GM23338 (cell line): ENCODE measurements at regions not wholly inside any gene's neighbourhood (a gene's known extent, or its start where the extent isn't known, plus 50 kb on each side); places are given as distances from the start of the nearest gene placed in this dataset.
A peak's percentile ranks its signal among the peaks of the same experiment; 100 is the strongest.

Experiments used
- ATAC-seq: fragments of 200-7000 bp; cut with Tn5 transposase; 3 replicates; pipeline ENCODE4 v1.9.1; 2020
- DNase-seq: peaks from one replicate; pipeline ENCODE4 v3.0.0-alpha.2; 2015; ENCODE audit warnings: low spot score
- H2AFZ ChIP-seq: fragments of 200-600 bp; sonication (generic); 2 replicates; pipeline ENCODE4 v1.8.0; 2016; ENCODE audit warnings: antibody characterized with exemption, mild to moderate bottlenecking, moderate library complexity
- H3F3A ChIP-seq: fragments of 200-600 bp; sonication (generic); replicated peaks from 2 replicates; pipeline ENCODE4 v1.8.0; 2017; ENCODE audit warnings: antibody characterized with exemption, mixed run types, low read depth
- H3K27ac ChIP-seq: fragments of 200-600 bp; sonication (generic); 2 replicates; pipeline ENCODE4 v1.6.1; 2016; ENCODE audit warnings: low read depth
- H3K27me3 ChIP-seq: fragments of 200-600 bp; sonication (generic); 2 replicates; pipeline ENCODE4 v1.8.0; 2016; ENCODE audit warnings: mild to moderate bottlenecking, mixed run types, moderate library complexity; ENCODE audit not compliant: insufficient read depth
- H3K36me3 ChIP-seq: fragments of 200-600 bp; sonication (generic); 2 replicates; pipeline ENCODE4 v1.8.0; 2016; ENCODE audit warnings: mild to moderate bottlenecking; ENCODE audit not compliant: insufficient read depth
- H3K4me1 ChIP-seq: fragments of 200-600 bp; sonication (generic); 2 replicates; pipeline ENCODE4 v1.8.0; 2016; ENCODE audit warnings: mild to moderate bottlenecking, moderate library complexity; ENCODE audit not compliant: insufficient read depth
- H3K4me2 ChIP-seq: fragments of 200-600 bp; sonication (generic); 2 replicates; pipeline ENCODE4 v1.7.1; 2017; ENCODE audit warnings: mixed run types
- H3K4me3 ChIP-seq: fragments of 200-600 bp; sonication (generic); 2 replicates; pipeline ENCODE4 v1.6.1; 2016; ENCODE audit warnings: mixed run types
- H3K79me2 ChIP-seq: fragments of 200-600 bp; sonication (generic); replicated peaks from 2 replicates; pipeline ENCODE4 v1.8.0; 2017; ENCODE audit warnings: mild to moderate bottlenecking; ENCODE audit not compliant: insufficient read depth
- H3K9me2 ChIP-seq: fragments of 200-600 bp; sonication (generic); 2 replicates; pipeline ENCODE4 v1.8.0; 2017; ENCODE audit not compliant: insufficient read depth
- H4K20me1 ChIP-seq: fragments of 200-600 bp; sonication (generic); replicated peaks from 2 replicates; pipeline ENCODE4 v1.8.0; 2017; ENCODE audit warnings: mild to moderate bottlenecking; ENCODE audit not compliant: insufficient read depth
- H3K27ac Mint-ChIP-seq: 2 replicates; pipeline ENCODE4 v1.8.0; 2020; ENCODE audit warnings: inconsistent platforms, mild to moderate bottlenecking, moderate library complexity, mixed read lengths
- H3K27me3 Mint-ChIP-seq: 3 replicates; pipeline ENCODE4 v1.8.0; 2022; ENCODE audit warnings: low read depth, mild to moderate bottlenecking, moderate library complexity, mixed read lengths, inconsistent platforms; ENCODE audit not compliant: insufficient read depth, poor library complexity
- H3K36me3 Mint-ChIP-seq: 3 replicates; pipeline ENCODE4 v1.8.0; 2021; ENCODE audit warnings: low read depth, mild to moderate bottlenecking, inconsistent platforms, moderate library complexity, mixed read lengths
- H3K4me1 Mint-ChIP-seq: 3 replicates; pipeline ENCODE4 v1.8.0; 2020; ENCODE audit warnings: mild to moderate bottlenecking, inconsistent platforms, mixed read lengths
- H3K4me3 Mint-ChIP-seq: 3 replicates; pipeline ENCODE4 v1.8.0; 2021; ENCODE audit warnings: moderate library complexity, mild to moderate bottlenecking, inconsistent platforms, mixed read lengths
- H3K9me3 Mint-ChIP-seq: 3 replicates; pipeline ENCODE4 v1.8.0; 2020; ENCODE audit warnings: moderate library complexity, mild to moderate bottlenecking, inconsistent platforms, mixed read lengths
- CREB1 ChIP-seq: fragments of 250-450 bp; sonication (Bioruptor Pico); IDR thresholded peaks from 2 replicates; pipeline ENCODE4 v1.5.0; 2020; ENCODE audit warnings: low read depth, mild to moderate bottlenecking, moderate library complexity
- ETS1 ChIP-seq: IDR thresholded peaks from 2 replicates; pipeline ENCODE4 v1.6.1; 2016; ENCODE audit warnings: antibody characterized with exemption
- EZH2 ChIP-seq: fragments of 200-600 bp; sonication (generic); IDR thresholded peaks from one replicate; pipeline ENCODE4 v1.8.0; 2017; ENCODE audit warnings: antibody characterized with exemption, mild to moderate bottlenecking, low read depth; ENCODE audit not compliant: unreplicated experiment
- EZH2phosphoT487 ChIP-seq: fragments of 200-600 bp; sonication (generic); IDR thresholded peaks from one replicate; pipeline ENCODE4 v1.8.1; 2018; ENCODE audit warnings: antibody characterized with exemption; ENCODE audit not compliant: unreplicated experiment
- JUNB ChIP-seq: IDR thresholded peaks from one replicate; pipeline ENCODE4 v1.6.1; 2016; ENCODE audit warnings: antibody characterized with exemption; ENCODE audit not compliant: unreplicated experiment
- NANOG ChIP-seq: IDR thresholded peaks from 2 replicates; pipeline ENCODE4 v1.6.1; 2016; ENCODE audit warnings: antibody characterized with exemption, borderline replicate concordance
- POLR2AphosphoS5 ChIP-seq: IDR thresholded peaks from 2 replicates; pipeline ENCODE4 v1.6.1; 2016; ENCODE audit warnings: antibody characterized with exemption, low read depth
- REST ChIP-seq: IDR thresholded peaks from one replicate; pipeline ENCODE4 v1.6.1; 2018; ENCODE audit warnings: antibody characterized with exemption; ENCODE audit not compliant: unreplicated experiment
- STAT1 ChIP-seq: IDR thresholded peaks from one replicate; pipeline ENCODE4 v1.6.1; 2016; ENCODE audit warnings: antibody characterized with exemption; ENCODE audit not compliant: unreplicated experiment
- ZNF114 ChIP-seq: fragments of 250-450 bp; sonication (Bioruptor Pico); IDR thresholded peaks from 2 replicates; pipeline ENCODE4 v1.5.0; 2020; ENCODE audit warnings: mild to moderate bottlenecking, moderate library complexity
- ZNF331 ChIP-seq: fragments of 250-450 bp; sonication (Bioruptor Pico); IDR thresholded peaks from 2 replicates; pipeline ENCODE4 v1.5.0; 2020; ENCODE audit warnings: low read depth, mild to moderate bottlenecking, moderate library complexity
- TF ChIP-seq, protein P1 (sequence below), 2 experiments: fragments of 200-600 bp in 1 of 2; sonication (generic) in 1 of 2; conservative IDR thresholded peaks; 2 replicates each; pipeline versions ENCODE4 v1.5.1 to v1.6.1; 2016 to 2017; ENCODE audit warnings: antibody characterized with exemption in 2 of 2, low read depth in 2 of 2, mild to moderate bottlenecking in 2 of 2, moderate library complexity in 1 of 2
- TF ChIP-seq, protein P2 (sequence below): fragments of 250-450 bp; sonication (Bioruptor Pico); IDR thresholded peaks from 2 replicates; pipeline ENCODE4 v1.5.0; 2020; ENCODE audit warnings: mild to moderate bottlenecking, moderate library complexity

- H3K4me3 ChIP-seq = no peak overlapping the region
- H3K36me3 ChIP-seq = no peaks in the 10 kb centered on the region; the same call in 1 of the 2 replicates
- Mint-ChIP-seq H3K36me3 (peaks cover 11% of the 10 kb centered on the region), H3K9me3 (peaks cover 18% of the 10 kb centered on the region), H3K4me3 (no peak overlapping the region), H3K4me1 (peaks cover 4% of the 10 kb centered on the region; the same call in 2 of the 3 replicates), H3K27ac (0 out of 2 replicates have a peak overlapping the region, but pooled peaks have one; percentile 68), H3K27me3 (peaks cover 4% of the 10 kb centered on the region)
- TF ChIP-seq REST (no peak), ETS1 (no peak), ZNF114 (CRISPR knock-in tag) (no peak), EZH2 (no peak), ZNF331 (no peak), CREB1 (CRISPR knock-in tag) (no peak), EZH2phosphoT487 (no peak), JUNB (no peak), POLR2AphosphoS5 (no peak), NANOG (no peak), STAT1 (no peak)
- TF ChIP-seq, protein P1, sequence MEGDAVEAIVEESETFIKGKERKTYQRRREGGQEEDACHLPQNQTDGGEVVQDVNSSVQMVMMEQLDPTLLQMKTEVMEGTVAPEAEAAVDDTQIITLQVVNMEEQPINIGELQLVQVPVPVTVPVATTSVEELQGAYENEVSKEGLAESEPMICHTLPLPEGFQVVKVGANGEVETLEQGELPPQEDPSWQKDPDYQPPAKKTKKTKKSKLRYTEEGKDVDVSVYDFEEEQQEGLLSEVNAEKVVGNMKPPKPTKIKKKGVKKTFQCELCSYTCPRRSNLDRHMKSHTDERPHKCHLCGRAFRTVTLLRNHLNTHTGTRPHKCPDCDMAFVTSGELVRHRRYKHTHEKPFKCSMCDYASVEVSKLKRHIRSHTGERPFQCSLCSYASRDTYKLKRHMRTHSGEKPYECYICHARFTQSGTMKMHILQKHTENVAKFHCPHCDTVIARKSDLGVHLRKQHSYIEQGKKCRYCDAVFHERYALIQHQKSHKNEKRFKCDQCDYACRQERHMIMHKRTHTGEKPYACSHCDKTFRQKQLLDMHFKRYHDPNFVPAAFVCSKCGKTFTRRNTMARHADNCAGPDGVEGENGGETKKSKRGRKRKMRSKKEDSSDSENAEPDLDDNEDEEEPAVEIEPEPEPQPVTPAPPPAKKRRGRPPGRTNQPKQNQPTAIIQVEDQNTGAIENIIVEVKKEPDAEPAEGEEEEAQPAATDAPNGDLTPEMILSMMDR (conservative IDR thresholded peaks at IDR 0.05; ENCODE audit: low read depth in 2 of 2) = no peak
- TF ChIP-seq, protein P2, sequence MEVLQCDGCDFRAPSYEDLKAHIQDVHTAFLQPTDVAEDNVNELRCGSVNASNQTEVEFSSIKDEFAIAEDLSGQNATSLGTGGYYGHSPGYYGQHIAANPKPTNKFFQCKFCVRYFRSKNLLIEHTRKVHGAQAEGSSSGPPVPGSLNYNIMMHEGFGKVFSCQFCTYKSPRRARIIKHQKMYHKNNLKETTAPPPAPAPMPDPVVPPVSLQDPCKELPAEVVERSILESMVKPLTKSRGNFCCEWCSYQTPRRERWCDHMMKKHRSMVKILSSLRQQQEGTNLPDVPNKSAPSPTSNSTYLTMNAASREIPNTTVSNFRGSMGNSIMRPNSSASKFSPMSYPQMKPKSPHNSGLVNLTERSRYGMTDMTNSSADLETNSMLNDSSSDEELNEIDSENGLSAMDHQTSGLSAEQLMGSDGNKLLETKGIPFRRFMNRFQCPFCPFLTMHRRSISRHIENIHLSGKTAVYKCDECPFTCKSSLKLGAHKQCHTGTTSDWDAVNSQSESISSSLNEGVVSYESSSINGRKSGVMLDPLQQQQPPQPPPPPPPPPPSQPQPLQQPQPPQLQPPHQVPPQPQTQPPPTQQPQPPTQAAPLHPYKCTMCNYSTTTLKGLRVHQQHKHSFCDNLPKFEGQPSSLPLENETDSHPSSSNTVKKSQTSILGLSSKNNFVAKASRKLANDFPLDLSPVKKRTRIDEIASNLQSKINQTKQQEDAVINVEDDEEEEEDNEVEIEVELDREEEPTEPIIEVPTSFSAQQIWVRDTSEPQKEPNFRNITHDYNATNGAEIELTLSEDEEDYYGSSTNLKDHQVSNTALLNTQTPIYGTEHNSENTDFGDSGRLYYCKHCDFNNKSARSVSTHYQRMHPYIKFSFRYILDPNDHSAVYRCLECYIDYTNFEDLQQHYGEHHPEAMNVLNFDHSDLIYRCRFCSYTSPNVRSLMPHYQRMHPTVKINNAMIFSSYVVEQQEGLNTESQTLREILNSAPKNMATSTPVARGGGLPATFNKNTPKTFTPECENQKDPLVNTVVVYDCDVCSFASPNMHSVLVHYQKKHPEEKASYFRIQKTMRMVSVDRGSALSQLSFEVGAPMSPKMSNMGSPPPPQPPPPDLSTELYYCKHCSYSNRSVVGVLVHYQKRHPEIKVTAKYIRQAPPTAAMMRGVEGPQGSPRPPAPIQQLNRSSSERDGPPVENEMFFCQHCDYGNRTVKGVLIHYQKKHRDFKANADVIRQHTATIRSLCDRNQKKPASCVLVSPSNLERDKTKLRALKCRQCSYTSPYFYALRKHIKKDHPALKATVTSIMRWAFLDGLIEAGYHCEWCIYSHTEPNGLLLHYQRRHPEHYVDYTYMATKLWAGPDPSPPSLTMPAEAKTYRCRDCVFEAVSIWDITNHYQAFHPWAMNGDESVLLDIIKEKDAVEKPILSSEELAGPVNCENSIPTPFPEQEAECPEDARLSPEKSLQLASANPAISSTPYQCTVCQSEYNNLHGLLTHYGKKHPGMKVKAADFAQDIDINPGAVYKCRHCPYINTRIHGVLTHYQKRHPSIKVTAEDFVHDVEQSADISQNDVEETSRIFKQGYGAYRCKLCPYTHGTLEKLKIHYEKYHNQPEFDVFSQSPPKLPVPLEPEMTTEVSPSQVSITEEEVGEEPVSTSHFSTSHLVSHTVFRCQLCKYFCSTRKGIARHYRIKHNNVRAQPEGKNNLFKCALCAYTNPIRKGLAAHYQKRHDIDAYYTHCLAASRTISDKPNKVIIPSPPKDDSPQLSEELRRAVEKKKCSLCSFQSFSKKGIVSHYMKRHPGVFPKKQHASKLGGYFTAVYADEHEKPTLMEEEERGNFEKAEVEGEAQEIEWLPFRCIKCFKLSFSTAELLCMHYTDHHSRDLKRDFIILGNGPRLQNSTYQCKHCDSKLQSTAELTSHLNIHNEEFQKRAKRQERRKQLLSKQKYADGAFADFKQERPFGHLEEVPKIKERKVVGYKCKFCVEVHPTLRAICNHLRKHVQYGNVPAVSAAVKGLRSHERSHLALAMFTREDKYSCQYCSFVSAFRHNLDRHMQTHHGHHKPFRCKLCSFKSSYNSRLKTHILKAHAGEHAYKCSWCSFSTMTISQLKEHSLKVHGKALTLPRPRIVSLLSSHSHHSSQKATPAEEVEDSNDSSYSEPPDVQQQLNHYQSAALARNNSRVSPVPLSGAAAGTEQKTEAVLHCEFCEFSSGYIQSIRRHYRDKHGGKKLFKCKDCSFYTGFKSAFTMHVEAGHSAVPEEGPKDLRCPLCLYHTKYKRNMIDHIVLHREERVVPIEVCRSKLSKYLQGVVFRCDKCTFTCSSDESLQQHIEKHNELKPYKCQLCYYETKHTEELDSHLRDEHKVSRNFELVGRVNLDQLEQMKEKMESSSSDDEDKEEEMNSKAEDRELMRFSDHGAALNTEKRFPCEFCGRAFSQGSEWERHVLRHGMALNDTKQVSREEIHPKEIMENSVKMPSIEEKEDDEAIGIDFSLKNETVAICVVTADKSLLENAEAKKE = no peak
- H4K20me1 ChIP-seq = no peaks in the 10 kb centered on the region
- ATAC-seq = no peak
- H2AFZ ChIP-seq = no peak overlapping the region
- H3K9me2 ChIP-seq = 0 out of 2 replicates have a peak, but pooled peaks cover 5% of the 10 kb centered on the region
- H3K79me2 ChIP-seq = no peaks in the 10 kb centered on the region
- H3K27ac ChIP-seq = no peak overlapping the region
- no peaks in the 10 kb centered on the region for H3K27me3 ChIP-seq
- no peaks in the 10 kb centered on the region for H3K4me1 ChIP-seq
- no peaks in the 10 kb centered on the region for H3F3A ChIP-seq
- no peak for DNase-seq
- no peak overlapping the region for H3K4me2 ChIP-seq
These were observed 253.4 kb upstream of the KITLG start for GRCh38 chr12:88833641-88834116.
